GM13976 (cell line): ENCODE measurements at regions not wholly inside any gene's neighbourhood (a gene's known extent, or its start where the extent isn't known, plus 50 kb on each side); places are given as distances from the start of the nearest gene placed in this dataset.

Source experiments
- DNase-seq: peaks from one replicate; pipeline ENCODE4 v3.0.0; 2012; ENCODE audit warnings: low spot score
- in situ Hi-C: fragments of 300-500 bp; cut with MboI; formaldehyde crosslinking; loops from one replicate; pipeline ENCODE4 v1.12.0; 2022; ENCODE audit warnings: low sequenced_read_pairs, mixed read lengths, inconsistent platforms; ENCODE audit not compliant: unreplicated experiment
- TF ChIP-seq, protein P1 (sequence below): IDR thresholded peaks from 2 replicates; pipeline ENCODE4 v1.5.1; 2012; ENCODE audit warnings: borderline replicate concordance, mild to moderate bottlenecking; ENCODE audit not compliant: insufficient read depth; ENCODE audit errors: extremely low read depth, missing control alignments, control extremely low read depth

- in situ Hi-C loops: no loop called here
- no peak for DNase-seq
- TF ChIP-seq, protein P1, sequence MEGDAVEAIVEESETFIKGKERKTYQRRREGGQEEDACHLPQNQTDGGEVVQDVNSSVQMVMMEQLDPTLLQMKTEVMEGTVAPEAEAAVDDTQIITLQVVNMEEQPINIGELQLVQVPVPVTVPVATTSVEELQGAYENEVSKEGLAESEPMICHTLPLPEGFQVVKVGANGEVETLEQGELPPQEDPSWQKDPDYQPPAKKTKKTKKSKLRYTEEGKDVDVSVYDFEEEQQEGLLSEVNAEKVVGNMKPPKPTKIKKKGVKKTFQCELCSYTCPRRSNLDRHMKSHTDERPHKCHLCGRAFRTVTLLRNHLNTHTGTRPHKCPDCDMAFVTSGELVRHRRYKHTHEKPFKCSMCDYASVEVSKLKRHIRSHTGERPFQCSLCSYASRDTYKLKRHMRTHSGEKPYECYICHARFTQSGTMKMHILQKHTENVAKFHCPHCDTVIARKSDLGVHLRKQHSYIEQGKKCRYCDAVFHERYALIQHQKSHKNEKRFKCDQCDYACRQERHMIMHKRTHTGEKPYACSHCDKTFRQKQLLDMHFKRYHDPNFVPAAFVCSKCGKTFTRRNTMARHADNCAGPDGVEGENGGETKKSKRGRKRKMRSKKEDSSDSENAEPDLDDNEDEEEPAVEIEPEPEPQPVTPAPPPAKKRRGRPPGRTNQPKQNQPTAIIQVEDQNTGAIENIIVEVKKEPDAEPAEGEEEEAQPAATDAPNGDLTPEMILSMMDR: no peak
These were observed 708.9 kb upstream of the CCDC179 start for GRCh38 chr11:23569134-23569533.

DNA sequence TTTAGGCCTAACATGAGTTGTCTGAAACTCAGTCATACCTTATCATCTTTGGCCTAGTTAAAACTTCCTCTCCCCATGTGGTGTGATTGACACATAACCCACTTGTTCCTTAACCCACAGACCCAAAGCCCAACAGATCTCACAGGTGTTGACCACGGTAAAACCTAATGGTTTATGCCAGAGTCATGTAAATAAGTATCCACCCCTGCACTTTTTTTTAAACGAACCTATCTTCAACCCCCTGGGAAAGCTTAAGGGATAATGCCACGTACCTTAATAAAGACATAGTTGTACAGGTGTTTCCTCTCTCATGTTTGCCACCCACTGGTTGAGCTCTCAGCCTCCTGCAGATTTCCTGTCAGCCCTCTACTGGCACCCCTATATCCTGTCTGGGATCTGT is 709.3 kb upstream of the CCDC179 start:
- TF ChIP-seq, protein P1: no peak
- DNase-seq: no peak
- in situ Hi-C loops: no loop called here

DNA sequence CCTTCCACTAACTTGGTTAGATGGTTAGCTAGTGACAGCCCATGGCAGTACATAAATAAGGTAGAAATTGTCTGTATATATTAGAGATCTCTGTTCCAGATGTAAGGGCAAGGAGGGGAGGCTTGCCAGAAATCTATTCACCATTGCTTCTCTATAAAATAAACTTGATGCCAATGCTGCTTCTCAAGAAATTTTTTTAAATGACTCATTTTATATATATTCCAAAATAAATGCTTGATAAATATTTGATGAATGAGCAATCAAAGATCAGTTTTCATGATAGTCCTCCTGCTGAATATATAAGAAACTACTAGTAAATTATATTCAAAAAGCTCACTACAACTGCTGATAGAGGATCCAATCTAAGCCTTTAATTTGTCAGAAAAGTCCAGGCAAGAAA is 710.6 kb upstream of the CCDC179 start:
- in situ Hi-C loops: no loop called here
- DNase-seq: no peak

DNA sequence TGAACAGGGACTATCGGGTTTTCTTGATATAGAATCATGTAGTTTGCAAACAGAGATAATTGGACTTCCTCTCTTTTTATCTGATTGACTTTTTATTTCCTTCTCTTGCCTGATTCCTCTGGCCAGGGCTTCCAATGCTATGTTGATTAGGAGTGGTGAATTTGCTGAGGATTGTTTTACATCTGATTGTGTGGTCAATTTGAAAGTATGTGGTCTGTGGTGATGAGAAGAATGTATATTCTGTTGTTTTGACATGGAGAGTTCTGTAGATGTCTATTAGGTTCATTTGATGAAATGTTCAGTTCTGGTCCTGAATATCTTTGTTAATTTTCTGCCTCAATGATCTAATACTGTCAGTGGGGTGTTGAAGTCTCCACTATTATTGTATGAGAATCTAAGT is 713.2 kb upstream of the CCDC179 start:
- TF ChIP-seq, protein P1: no peak
- no peak for DNase-seq
- in situ Hi-C loops: no loop called here

More for the DNA sequence above, 710.6 kb upstream of the CCDC179 start:
- TF ChIP-seq, protein P1: no peak

- TF ChIP-seq, protein P1: no peak
- DNase-seq: no peak
- in situ Hi-C loops: no loop called here
These were observed 713.9 kb upstream of the CCDC179 start for GRCh38 chr11:23574149-23574548.

DNA sequence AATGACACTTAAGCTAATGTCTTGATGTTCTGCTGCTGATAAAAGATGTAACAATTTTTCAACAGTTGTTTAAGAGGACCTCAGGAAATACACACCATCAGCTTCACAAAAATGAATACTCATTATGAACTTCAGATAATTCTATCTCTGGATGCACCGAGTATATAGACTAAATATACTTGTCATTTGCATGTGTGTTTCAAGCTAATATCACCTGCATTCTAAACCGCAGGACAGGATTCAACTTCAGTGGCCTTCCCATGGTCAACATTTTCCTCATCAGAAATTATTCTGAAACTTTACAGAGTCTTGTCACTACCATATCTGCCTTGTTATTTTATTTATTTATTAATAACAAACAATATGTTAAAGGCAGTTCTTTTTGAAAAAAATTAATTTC is 717.0 kb upstream of the CCDC179 start:
- in situ Hi-C loops: no loop called here
- no peak for DNase-seq
- TF ChIP-seq, protein P1: no peak
